Renal pelvis (tissue), 1 donor: ENCODE measurements at regions not wholly inside any gene's neighbourhood (a gene's known extent, or its start where the extent isn't known, plus 50 kb on each side); places are given as distances from the start of the nearest gene placed in this dataset.
"Not testable (repeated sequence)": the region's sequence is repeated elsewhere in the genome, so short reads cannot be mapped to it uniquely, and the experiment has no call there.

Experiments
- DNase-seq: peaks from one replicate; pipeline ENCODE4 v3.0.0-alpha.2; 2013

- DNase-seq, result no peak
These were observed 310.2 kb downstream of the SLITRK5 start for GRCh38 chr13:87981416-87981815.

- DNase-seq, result no peak
These were observed 311.2 kb downstream of the SLITRK5 start for GRCh38 chr13:87982400-87982799.

- DNase-seq, result no peak
These were observed 315.6 kb downstream of the SLITRK5 start for GRCh38 chr13:87986639-87987250.

GRCh38 chr13:87998081-87998480 lies 326.9 kb downstream of the SLITRK5 start:
- no peak for DNase-seq

GRCh38 chr13:87999240-87999700 lies 328.1 kb downstream of the SLITRK5 start:
- no peak for DNase-seq

GRCh38 chr13:87999788-88000187 lies 328.6 kb downstream of the SLITRK5 start:
- no peak for DNase-seq

GRCh38 chr13:88000239-88000638 lies 329.1 kb downstream of the SLITRK5 start:
- no peak for DNase-seq

GRCh38 chr13:88000787-88001186 lies 329.6 kb downstream of the SLITRK5 start:
- DNase-seq, result no peak

GRCh38 chr13:88005188-88005587 lies 334.0 kb downstream of the SLITRK5 start:
- no peak for DNase-seq

- no peak for DNase-seq
These were observed 343.4 kb downstream of the SLITRK5 start for GRCh38 chr13:88014527-88014926.

GRCh38 chr13:88022431-88023208 lies 351.4 kb downstream of the SLITRK5 start:
- no peak for DNase-seq

- DNase-seq, result no peak
These were observed 355.1 kb downstream of the SLITRK5 start for GRCh38 chr13:88026241-88026640.

- DNase-seq, result no peak
These were observed 360.9 kb downstream of the SLITRK5 start for GRCh38 chr13:88031980-88032559.

- DNase-seq, result not testable (repeated sequence)
These were observed 365.0 kb downstream of the SLITRK5 start for GRCh38 chr13:88036205-88036604.

- no peak for DNase-seq
These were observed 371.3 kb downstream of the SLITRK5 start for GRCh38 chr13:88042489-88042888.

GRCh38 chr13:88051746-88052482 lies 380.7 kb downstream of the SLITRK5 start:
- DNase-seq, result no peak

GRCh38 chr13:88063741-88064140 lies 392.6 kb downstream of the SLITRK5 start:
- DNase-seq, result no peak

GRCh38 chr13:88066847-88067246 lies 395.7 kb downstream of the SLITRK5 start:
- DNase-seq, result no peak

- no peak for DNase-seq
These were observed 397.1 kb downstream of the SLITRK5 start for GRCh38 chr13:88068316-88068715.

GRCh38 chr13:88068975-88069374 lies 397.8 kb downstream of the SLITRK5 start:
- no peak for DNase-seq

GRCh38 chr13:88071371-88071770 lies 400.2 kb downstream of the SLITRK5 start:
- no peak for DNase-seq

GRCh38 chr13:88074794-88075510 lies 403.8 kb downstream of the SLITRK5 start:
- DNase-seq, result no peak
